GM18517 (cell line): ENCODE measurements at regions not wholly inside any gene's neighbourhood (a gene's known extent, or its start where the extent isn't known, plus 50 kb on each side); places are given as distances from the start of the nearest gene placed in this dataset.

Experiments used
- ATAC-seq: cut with Tn5 transposase; IDR thresholded peaks from one replicate; pipeline ENCODE4 v1.9.1; 2021; ENCODE audit warnings: mild to moderate bottlenecking, moderate library complexity; ENCODE audit not compliant: unreplicated experiment

GRCh38 chr2:128368437-128369107 is 49.9 kb upstream of the HS6ST1 start:
- no peak for ATAC-seq

GRCh38 chr2:128369108-128369555 is 50.5 kb upstream of the HS6ST1 start:
- no peak for ATAC-seq

- no peak for ATAC-seq
Observed at GRCh38 chr2:128369602-128370467, 51.2 kb upstream of the HS6ST1 start.

GRCh38 chr2:128370468-128371247 is 52.0 kb upstream of the HS6ST1 start:
- no peak for ATAC-seq

- no peak for ATAC-seq
Observed at GRCh38 chr2:128371248-128371630, 52.6 kb upstream of the HS6ST1 start.

GRCh38 chr2:128371648-128372345 is 53.1 kb upstream of the HS6ST1 start:
- ATAC-seq = no peak

GRCh38 chr2:128372621-128373341 is 54.1 kb upstream of the HS6ST1 start:
- no peak for ATAC-seq

GRCh38 chr2:128373451-128374000 is 54.9 kb upstream of the HS6ST1 start:
- ATAC-seq = no peak

- ATAC-seq = no peak
Observed at GRCh38 chr2:128374001-128374710, 55.5 kb upstream of the HS6ST1 start.

- ATAC-seq = no peak
Observed at GRCh38 chr2:128374711-128375413, 56.2 kb upstream of the HS6ST1 start.

GRCh38 chr2:128375454-128375853 is 56.8 kb upstream of the HS6ST1 start:
- ATAC-seq = no peak

- no peak for ATAC-seq
Observed at GRCh38 chr2:128376241-128377041, 57.8 kb upstream of the HS6ST1 start.

GRCh38 chr2:128377071-128377910 is 58.6 kb upstream of the HS6ST1 start:
- ATAC-seq = no peak

GRCh38 chr2:128378231-128379020 is 59.8 kb upstream of the HS6ST1 start:
- no peak for ATAC-seq

- ATAC-seq = no peak
Observed at GRCh38 chr2:128379021-128380015, 60.6 kb upstream of the HS6ST1 start.
